WTC11 (cell line): ENCODE measurements at regions not wholly inside any gene's neighbourhood (a gene's known extent, or its start where the extent isn't known, plus 50 kb on each side); places are given as distances from the start of the nearest gene placed in this dataset.

Source experiments
- ATF3 ChIP-seq: sonication (generic); formaldehyde crosslinking; conservative IDR thresholded peaks from 2 replicates; pipeline ENCODE4 v1.8.1; 2022; ENCODE audit warnings: mild to moderate bottlenecking, missing genetic modification reagents
- CTCF ChIP-seq: fragments of 200-600 bp; IDR thresholded peaks from 2 replicates; pipeline ENCODE4 v1.8.0; 2022; ENCODE audit warnings: antibody characterized with exemption
- ESRRA ChIP-seq: sonication (generic); formaldehyde crosslinking; IDR thresholded peaks from 2 replicates; pipeline ENCODE4 v1.8.1; 2022; ENCODE audit warnings: mild to moderate bottlenecking, missing genetic modification reagents, borderline replicate concordance
- FOXK1 ChIP-seq: sonication (generic); formaldehyde crosslinking; IDR thresholded peaks from 2 replicates; pipeline ENCODE4 v1.8.0; 2022; ENCODE audit warnings: mild to moderate bottlenecking, moderate library complexity, missing genetic modification reagents
- MAX ChIP-seq: sonication (generic); formaldehyde crosslinking; IDR thresholded peaks from 2 replicates; pipeline ENCODE4 v1.8.0; 2022; ENCODE audit warnings: mild to moderate bottlenecking, missing genetic modification reagents
- TP53 ChIP-seq: sonication (generic); formaldehyde crosslinking; IDR thresholded peaks from 2 replicates; pipeline ENCODE4 v1.8.1; 2023; ENCODE audit warnings: mild to moderate bottlenecking, missing genetic modification reagents
- ZNF671 ChIP-seq: fragments of 250-450 bp; sonication (Bioruptor Pico); IDR thresholded peaks from 2 replicates; pipeline ENCODE4 v1.8.0; 2021; ENCODE audit warnings: mild to moderate bottlenecking
- TF ChIP-seq, protein P1 (sequence below): sonication (generic); formaldehyde crosslinking; IDR thresholded peaks from 2 replicates; pipeline ENCODE4 v1.8.1; 2023; ENCODE audit warnings: mild to moderate bottlenecking, missing genetic modification reagents, moderate library complexity

DNA sequence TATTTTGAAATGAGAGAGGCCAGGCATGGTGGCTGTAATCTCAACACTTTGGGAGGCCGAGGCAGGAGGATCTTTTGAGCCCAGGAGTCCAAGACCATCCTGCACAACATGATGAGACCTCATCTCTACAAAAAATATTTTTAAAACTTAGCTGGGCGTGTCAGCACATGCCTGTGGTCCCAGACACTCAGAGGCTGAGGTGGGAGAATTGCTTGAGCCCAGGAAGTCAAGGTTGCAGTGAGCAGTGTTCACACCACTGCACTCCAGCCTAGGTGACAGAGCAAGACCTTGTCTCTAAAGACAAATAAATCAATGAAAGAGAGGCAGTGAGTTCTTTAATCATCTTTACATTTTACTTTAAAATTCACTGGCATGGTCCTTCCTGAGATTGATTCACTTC is 124.5 kb downstream of the DUSP6 start:
- TF ChIP-seq CTCF (no peak), ESRRA (no peak), MAX (CRISPR knock-in tag) (no peak), ATF3 (CRISPR knock-in tag) (no peak), ZNF671 (CRISPR knock-in tag) (no peak), TP53 (no peak), FOXK1 (CRISPR knock-in tag) (no peak)
- TF ChIP-seq, protein P1, sequence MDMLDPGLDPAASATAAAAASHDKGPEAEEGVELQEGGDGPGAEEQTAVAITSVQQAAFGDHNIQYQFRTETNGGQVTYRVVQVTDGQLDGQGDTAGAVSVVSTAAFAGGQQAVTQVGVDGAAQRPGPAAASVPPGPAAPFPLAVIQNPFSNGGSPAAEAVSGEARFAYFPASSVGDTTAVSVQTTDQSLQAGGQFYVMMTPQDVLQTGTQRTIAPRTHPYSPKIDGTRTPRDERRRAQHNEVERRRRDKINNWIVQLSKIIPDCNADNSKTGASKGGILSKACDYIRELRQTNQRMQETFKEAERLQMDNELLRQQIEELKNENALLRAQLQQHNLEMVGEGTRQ (CRISPR knock-in tag): no peak
